Suprapubic skin (tissue), 4 donors: ENCODE measurements at regions not wholly inside any gene's neighbourhood (a gene's known extent, or its start where the extent isn't known, plus 50 kb on each side); places are given as distances from the start of the nearest gene placed in this dataset.

Experiments used
- POLR2A ChIP-seq, 2 donors: fragments of 450-650 bp; IDR thresholded peaks; one replicate each; pipeline ENCODE4 v1.6.1; 2017; ENCODE audit warnings: antibody characterized with exemption in 2 of 2, mild to moderate bottlenecking in 2 of 2, moderate library complexity in 2 of 2
- POLR2AphosphoS5 ChIP-seq, 3 donors: sonication (generic); formaldehyde crosslinking; IDR thresholded peaks; one replicate each; pipeline ENCODE4 v1.6.1; 2017; ENCODE audit warnings: antibody characterized with exemption in 3 of 3
- TF ChIP-seq, protein P1 (sequence below), 2 donors: fragments of 200-600 bp in 1 of 2; fragments of 450-650 bp in 1 of 2; sonication (generic) in 1 of 2; IDR thresholded peaks; one replicate each; pipeline ENCODE4 v1.5.1; 2016 to 2019; ENCODE audit warnings: antibody characterized with exemption in 2 of 2, mild to moderate bottlenecking in 1 of 2, moderate library complexity in 1 of 2

DNA sequence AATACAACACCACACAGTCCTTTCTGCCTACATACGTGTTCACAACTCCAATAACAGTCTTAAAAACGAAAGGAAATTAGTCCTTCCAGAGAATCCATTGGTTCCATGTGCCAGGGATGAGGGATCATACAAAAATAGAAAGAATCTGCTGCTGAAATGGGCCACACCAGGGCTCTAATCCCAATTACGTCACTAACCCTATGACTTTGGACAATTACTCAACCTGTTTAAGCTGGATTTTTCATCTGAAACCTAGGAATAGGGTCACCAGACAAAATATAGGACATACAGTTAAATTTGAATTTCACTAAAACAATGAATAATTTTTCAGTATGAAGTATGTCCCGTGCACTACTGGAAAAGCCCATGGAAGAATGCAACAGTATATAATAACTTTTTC lies 264.7 kb downstream of the YTHDC2 start:
- TF ChIP-seq, protein P1, sequence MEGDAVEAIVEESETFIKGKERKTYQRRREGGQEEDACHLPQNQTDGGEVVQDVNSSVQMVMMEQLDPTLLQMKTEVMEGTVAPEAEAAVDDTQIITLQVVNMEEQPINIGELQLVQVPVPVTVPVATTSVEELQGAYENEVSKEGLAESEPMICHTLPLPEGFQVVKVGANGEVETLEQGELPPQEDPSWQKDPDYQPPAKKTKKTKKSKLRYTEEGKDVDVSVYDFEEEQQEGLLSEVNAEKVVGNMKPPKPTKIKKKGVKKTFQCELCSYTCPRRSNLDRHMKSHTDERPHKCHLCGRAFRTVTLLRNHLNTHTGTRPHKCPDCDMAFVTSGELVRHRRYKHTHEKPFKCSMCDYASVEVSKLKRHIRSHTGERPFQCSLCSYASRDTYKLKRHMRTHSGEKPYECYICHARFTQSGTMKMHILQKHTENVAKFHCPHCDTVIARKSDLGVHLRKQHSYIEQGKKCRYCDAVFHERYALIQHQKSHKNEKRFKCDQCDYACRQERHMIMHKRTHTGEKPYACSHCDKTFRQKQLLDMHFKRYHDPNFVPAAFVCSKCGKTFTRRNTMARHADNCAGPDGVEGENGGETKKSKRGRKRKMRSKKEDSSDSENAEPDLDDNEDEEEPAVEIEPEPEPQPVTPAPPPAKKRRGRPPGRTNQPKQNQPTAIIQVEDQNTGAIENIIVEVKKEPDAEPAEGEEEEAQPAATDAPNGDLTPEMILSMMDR (IDR thresholded peaks at IDR 0.05), result no peak
- TF ChIP-seq POLR2A (IDR thresholded peaks at IDR 0.05) (no peak), POLR2AphosphoS5 (IDR thresholded peaks at IDR 0.05) (no peak)
